ENCODE measurements at regions not wholly inside any gene's neighbourhood (a gene's known extent, or its start where the extent isn't known, plus 50 kb on each side); places are given as distances from the start of the nearest gene placed in this dataset.

DNA sequence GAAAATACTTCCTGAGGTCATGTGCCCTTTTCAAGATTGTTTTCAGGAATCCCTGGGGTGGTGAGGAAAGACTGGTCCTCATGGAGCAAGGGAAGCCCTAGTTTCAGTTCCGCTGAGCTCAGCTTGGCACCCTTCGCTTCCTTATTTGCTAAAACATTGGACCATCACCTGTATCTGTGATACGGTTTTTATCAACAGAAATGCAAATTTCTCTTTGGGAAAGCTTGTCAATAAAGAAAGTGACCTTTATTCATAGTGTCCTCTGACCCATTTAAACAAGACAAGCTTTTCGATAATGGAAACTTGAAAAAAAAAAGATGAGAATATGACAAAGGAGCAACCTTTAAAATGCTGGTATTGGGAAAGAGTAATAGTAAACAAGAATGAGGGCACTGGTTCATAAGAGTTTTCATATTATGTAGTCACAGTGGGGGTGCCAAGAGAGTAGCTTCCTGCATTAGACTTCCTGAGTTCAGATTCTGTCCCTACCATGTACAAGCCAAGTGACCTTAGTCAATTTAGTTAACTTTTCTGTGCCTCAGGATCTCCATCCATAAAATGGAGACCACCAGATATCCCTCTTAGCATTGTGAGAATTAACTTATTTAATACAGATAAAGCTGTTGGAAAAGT is 57.0 kb upstream of the RAI2 start:
- no peak for DNase-seq

- DNase-seq = no peak
Measured at GRCh38 chrX:17913801-17914200, 52.7 kb upstream of the RAI2 start.

Measured in hematopoietic multipotent progenitor cell treated with erythropoietin and hydrocortisone succinate and interleukin-3 and kit ligand, for 6 days (in vitro differentiated cells).